ENCODE measurements at regions not wholly inside any gene's neighbourhood (a gene's known extent, or its start where the extent isn't known, plus 50 kb on each side); places are given as distances from the start of the nearest gene placed in this dataset.

GRCh38 chr10:124239696-124240095, 146.3 kb upstream of the CHST15 start:
- ChIA-PET CTCF (no interaction called here), POLR2A (no interaction called here)
- peaks cover 0 to 4% of the 10 kb centered on the region in 2 experiments for H3K27me3 ChIP-seq (replicated peaks in 1 of 2; ENCODE audit: control insufficient read depth in 2 of 2, extremely low read depth in 1 of 2, insufficient read depth in 2 of 2, low read length in 1 of 2)
- Mint-ChIP-seq H3K4me3 (no peak overlapping the region), H3K9me3 (no peaks in the 10 kb centered on the region), H3K4me1 (no peaks in the 10 kb centered on the region), H3K27me3 (peaks cover 0 to 3% of the 10 kb centered on the region in 2 donors), H3K27ac (no peak overlapping the region), H3K36me3 (no peaks in the 10 kb centered on the region)
- ATAC-seq (replicated peaks in 1 of 4), result no peak
- H3K27ac ChIP-seq (ENCODE audit: low read length), result no peak overlapping the region
- no peak for DNase-seq
- no peaks in the 10 kb centered on the region for H3K4me1 ChIP-seq (ENCODE audit: control insufficient read depth in 1 of 2, extremely low read depth in 1 of 2, insufficient read depth in 2 of 2, low read length in 2 of 2)
- H3K36me3 ChIP-seq (ENCODE audit: control insufficient read depth in 2 of 2, extremely low read depth in 1 of 2, insufficient read depth in 1 of 2, low read length in 1 of 2), result no peaks in the 10 kb centered on the region
- 75% methylated on average over 12 of the region's 13 CpGs for WGBS (ENCODE audit: insufficient coverage)
- H3K9me3 ChIP-seq, result no peaks in the 10 kb centered on the region
- H3K4me3 ChIP-seq (ENCODE audit: control insufficient read depth in 1 of 2, extremely low read depth in 1 of 2, low read length in 1 of 2), result no peak overlapping the region

- Mint-ChIP-seq H3K27me3 (peaks cover 0 to 3% of the 10 kb centered on the region in 2 donors), H3K9me3 (no peaks in the 10 kb centered on the region), H3K4me3 (no peak overlapping the region), H3K36me3 (no peaks in the 10 kb centered on the region), H3K4me1 (no peaks in the 10 kb centered on the region), H3K27ac (no peak overlapping the region)
- Histone ChIP-seq H3K4me3 (ENCODE audit: control insufficient read depth in 1 of 2, extremely low read depth in 1 of 2, low read length in 1 of 2) (no peak overlapping the region), H3K27me3 (replicated peaks in 1 of 2; ENCODE audit: control insufficient read depth in 2 of 2, extremely low read depth in 1 of 2, insufficient read depth in 2 of 2, low read length in 1 of 2) (peaks cover 0 to 2% of the 10 kb centered on the region in 2 experiments), H3K36me3 (ENCODE audit: control insufficient read depth in 2 of 2, extremely low read depth in 1 of 2, insufficient read depth in 1 of 2, low read length in 1 of 2) (no peaks in the 10 kb centered on the region), H3K4me1 (ENCODE audit: control insufficient read depth in 1 of 2, extremely low read depth in 1 of 2, insufficient read depth in 2 of 2, low read length in 2 of 2) (no peaks in the 10 kb centered on the region), H3K9me3 (no peaks in the 10 kb centered on the region), H3K27ac (ENCODE audit: low read length) (no peak overlapping the region)
- CTCF ChIA-PET, result no interaction called here
- ATAC-seq (replicated peaks in 1 of 4) (no peak), DNase-seq (no peak)
- no CpG with 5 or more reads among the region's 2 CpGs for WGBS (ENCODE audit: insufficient coverage)
- POLR2A ChIA-PET, result no interaction called here
Measured at GRCh38 chr10:124239134-124239533, 145.7 kb upstream of the CHST15 start.

- no peak overlapping the region for H3K27ac Mint-ChIP-seq
- H3K36me3 ChIP-seq (ENCODE audit: control insufficient read depth in 2 of 2, extremely low read depth in 1 of 2, insufficient read depth in 1 of 2, low read length in 1 of 2), result no peaks in the 10 kb centered on the region
- peaks cover 0 to 2% of the 10 kb centered on the region in 2 experiments for H3K27me3 ChIP-seq (replicated peaks in 1 of 2; ENCODE audit: control insufficient read depth in 2 of 2, extremely low read depth in 1 of 2, insufficient read depth in 2 of 2, low read length in 1 of 2)
- no peaks in the 10 kb centered on the region for H3K9me3 ChIP-seq
- 93% methylated on average over 5 of the region's 8 CpGs for WGBS (ENCODE audit: insufficient coverage)
- ATAC-seq (replicated peaks in 1 of 4) (no peak), DNase-seq (no peak)
- ChIA-PET POLR2A (no interaction called here), CTCF (no interaction called here)
- peaks cover 0 to 2% of the 10 kb centered on the region in 2 donors for H3K27me3 Mint-ChIP-seq
- H3K4me3 ChIP-seq (ENCODE audit: control insufficient read depth in 1 of 2, extremely low read depth in 1 of 2, low read length in 1 of 2), result no peak overlapping the region
- H3K36me3 Mint-ChIP-seq, result no peaks in the 10 kb centered on the region
- H3K27ac ChIP-seq (ENCODE audit: low read length), result no peak overlapping the region
- H3K4me3 Mint-ChIP-seq, result no peak overlapping the region
- H3K9me3 Mint-ChIP-seq, result no peaks in the 10 kb centered on the region
- no peaks in the 10 kb centered on the region for H3K4me1 ChIP-seq (ENCODE audit: control insufficient read depth in 1 of 2, extremely low read depth in 1 of 2, insufficient read depth in 2 of 2, low read length in 2 of 2)
- no peaks in the 10 kb centered on the region for H3K4me1 Mint-ChIP-seq
Measured at GRCh38 chr10:124238367-124238766, 145.0 kb upstream of the CHST15 start.

- H3K4me1 Mint-ChIP-seq, result no peaks in the 10 kb centered on the region
- no peak overlapping the region for H3K4me3 Mint-ChIP-seq
- H3K27ac ChIP-seq (ENCODE audit: low read length), result no peak overlapping the region
- ATAC-seq (replicated peaks in 1 of 4) (no peak), DNase-seq (no peak)
- no peaks in the 10 kb centered on the region for H3K36me3 ChIP-seq (ENCODE audit: control insufficient read depth in 2 of 2, extremely low read depth in 1 of 2, insufficient read depth in 1 of 2, low read length in 1 of 2)
- ChIA-PET CTCF (no interaction called here), POLR2A (no interaction called here)
- no peaks in the 10 kb centered on the region for H3K9me3 Mint-ChIP-seq
- no peaks in the 10 kb centered on the region for H3K36me3 Mint-ChIP-seq
- 100% methylated on average over 1 of the region's 3 CpGs for WGBS (ENCODE audit: insufficient coverage)
- H3K27me3 ChIP-seq (replicated peaks in 1 of 2; ENCODE audit: control insufficient read depth in 2 of 2, extremely low read depth in 1 of 2, insufficient read depth in 2 of 2, low read length in 1 of 2), result no peaks in the 10 kb centered on the region
- peaks cover 0 to 2% of the 10 kb centered on the region in 2 donors for H3K27me3 Mint-ChIP-seq
- no peak overlapping the region for H3K27ac Mint-ChIP-seq
- no peak overlapping the region for H3K4me3 ChIP-seq (ENCODE audit: control insufficient read depth in 1 of 2, extremely low read depth in 1 of 2, low read length in 1 of 2)
- no peaks in the 10 kb centered on the region for H3K4me1 ChIP-seq (ENCODE audit: control insufficient read depth in 1 of 2, extremely low read depth in 1 of 2, insufficient read depth in 2 of 2, low read length in 2 of 2)
- no peaks in the 10 kb centered on the region for H3K9me3 ChIP-seq
Measured at GRCh38 chr10:124237282-124237961, 144.0 kb upstream of the CHST15 start.

- Mint-ChIP-seq H3K27me3 (peaks cover 0 to 2% of the 10 kb centered on the region in 2 donors), H3K4me1 (no peaks in the 10 kb centered on the region), H3K27ac (no peak overlapping the region), H3K9me3 (no peaks in the 10 kb centered on the region), H3K36me3 (no peaks in the 10 kb centered on the region), H3K4me3 (no peak overlapping the region)
- H3K36me3 ChIP-seq (ENCODE audit: control insufficient read depth in 2 of 2, extremely low read depth in 1 of 2, insufficient read depth in 1 of 2, low read length in 1 of 2), result no peaks in the 10 kb centered on the region
- no peaks in the 10 kb centered on the region for H3K9me3 ChIP-seq
- no peak for DNase-seq
- ChIA-PET CTCF (no interaction called here), POLR2A (no interaction called here)
- no peak overlapping the region for H3K4me3 ChIP-seq (ENCODE audit: control insufficient read depth in 1 of 2, extremely low read depth in 1 of 2, low read length in 1 of 2)
- H3K27me3 ChIP-seq (replicated peaks in 1 of 2; ENCODE audit: control insufficient read depth in 2 of 2, extremely low read depth in 1 of 2, insufficient read depth in 2 of 2, low read length in 1 of 2), result no peaks in the 10 kb centered on the region
- no peaks in the 10 kb centered on the region for H3K4me1 ChIP-seq (ENCODE audit: control insufficient read depth in 1 of 2, extremely low read depth in 1 of 2, insufficient read depth in 2 of 2, low read length in 2 of 2)
- no peak overlapping the region for H3K27ac ChIP-seq (ENCODE audit: low read length)
- WGBS (ENCODE audit: insufficient coverage), result 94% methylated on average over 3 of the region's 7 CpGs
- ATAC-seq (replicated peaks in 1 of 4), result no peak
Measured at GRCh38 chr10:124236816-124237215, 143.4 kb upstream of the CHST15 start.

GRCh38 chr10:124236136-124236535, 142.7 kb upstream of the CHST15 start:
- Histone ChIP-seq H3K27ac (ENCODE audit: low read length) (no peak overlapping the region), H3K27me3 (replicated peaks in 1 of 2; ENCODE audit: control insufficient read depth in 2 of 2, extremely low read depth in 1 of 2, insufficient read depth in 2 of 2, low read length in 1 of 2) (no peaks in the 10 kb centered on the region), H3K36me3 (ENCODE audit: control insufficient read depth in 2 of 2, extremely low read depth in 1 of 2, insufficient read depth in 1 of 2, low read length in 1 of 2) (no peaks in the 10 kb centered on the region), H3K4me3 (ENCODE audit: control insufficient read depth in 1 of 2, extremely low read depth in 1 of 2, low read length in 1 of 2) (no peak overlapping the region), H3K9me3 (no peaks in the 10 kb centered on the region), H3K4me1 (ENCODE audit: control insufficient read depth in 1 of 2, extremely low read depth in 1 of 2, insufficient read depth in 2 of 2, low read length in 2 of 2) (no peaks in the 10 kb centered on the region)
- no peak for DNase-seq
- WGBS (ENCODE audit: insufficient coverage), result 94% methylated on average over 2 of the region's 2 CpGs
- Mint-ChIP-seq H3K27ac (no peak overlapping the region), H3K36me3 (no peaks in the 10 kb centered on the region), H3K4me3 (no peak overlapping the region), H3K4me1 (peaks cover 0 to under 1% (median 0%) of the 10 kb centered on the region in 3 donors), H3K9me3 (no peaks in the 10 kb centered on the region), H3K27me3 (peaks cover 0 to 1% of the 10 kb centered on the region in 2 donors)
- ATAC-seq (replicated peaks in 1 of 4), result no peak
- ChIA-PET POLR2A (no interaction called here), CTCF (no interaction called here)

GRCh38 chr10:124235232-124235631, 141.8 kb upstream of the CHST15 start:
- POLR2A ChIA-PET, result no interaction called here
- H3K27ac Mint-ChIP-seq, result no peak overlapping the region
- Histone ChIP-seq H3K36me3 (ENCODE audit: control insufficient read depth in 2 of 2, extremely low read depth in 1 of 2, insufficient read depth in 1 of 2, low read length in 1 of 2) (no peaks in the 10 kb centered on the region), H3K4me3 (ENCODE audit: control insufficient read depth in 1 of 2, extremely low read depth in 1 of 2, low read length in 1 of 2) (no peak overlapping the region), H3K4me1 (ENCODE audit: control insufficient read depth in 1 of 2, extremely low read depth in 1 of 2, insufficient read depth in 2 of 2, low read length in 2 of 2) (no peaks in the 10 kb centered on the region), H3K9me3 (no peaks in the 10 kb centered on the region), H3K27ac (ENCODE audit: low read length) (no peak overlapping the region), H3K27me3 (replicated peaks in 1 of 2; ENCODE audit: control insufficient read depth in 2 of 2, extremely low read depth in 1 of 2, insufficient read depth in 2 of 2, low read length in 1 of 2) (no peaks in the 10 kb centered on the region)
- no peaks in the 10 kb centered on the region for H3K36me3 Mint-ChIP-seq
- peaks cover 0 to 3% (median 0%) of the 10 kb centered on the region in 3 donors for H3K9me3 Mint-ChIP-seq
- ATAC-seq (replicated peaks in 1 of 4) (no peak), DNase-seq (no peak)
- no peaks in the 10 kb centered on the region for H3K27me3 Mint-ChIP-seq
- peaks cover 0 to 6% (median 0%) of the 10 kb centered on the region in 3 donors for H3K4me1 Mint-ChIP-seq
- 96% methylated on average over 3 of the region's 5 CpGs for WGBS (ENCODE audit: insufficient coverage)
- H3K4me3 Mint-ChIP-seq, result no peak overlapping the region
- CTCF ChIA-PET, result no interaction called here

Measured in T-cell (primary cell).